ENCODE measurements at regions not wholly inside any gene's neighbourhood (a gene's known extent, or its start where the extent isn't known, plus 50 kb on each side); places are given as distances from the start of the nearest gene placed in this dataset.

- TF ChIP-seq, protein P1, sequence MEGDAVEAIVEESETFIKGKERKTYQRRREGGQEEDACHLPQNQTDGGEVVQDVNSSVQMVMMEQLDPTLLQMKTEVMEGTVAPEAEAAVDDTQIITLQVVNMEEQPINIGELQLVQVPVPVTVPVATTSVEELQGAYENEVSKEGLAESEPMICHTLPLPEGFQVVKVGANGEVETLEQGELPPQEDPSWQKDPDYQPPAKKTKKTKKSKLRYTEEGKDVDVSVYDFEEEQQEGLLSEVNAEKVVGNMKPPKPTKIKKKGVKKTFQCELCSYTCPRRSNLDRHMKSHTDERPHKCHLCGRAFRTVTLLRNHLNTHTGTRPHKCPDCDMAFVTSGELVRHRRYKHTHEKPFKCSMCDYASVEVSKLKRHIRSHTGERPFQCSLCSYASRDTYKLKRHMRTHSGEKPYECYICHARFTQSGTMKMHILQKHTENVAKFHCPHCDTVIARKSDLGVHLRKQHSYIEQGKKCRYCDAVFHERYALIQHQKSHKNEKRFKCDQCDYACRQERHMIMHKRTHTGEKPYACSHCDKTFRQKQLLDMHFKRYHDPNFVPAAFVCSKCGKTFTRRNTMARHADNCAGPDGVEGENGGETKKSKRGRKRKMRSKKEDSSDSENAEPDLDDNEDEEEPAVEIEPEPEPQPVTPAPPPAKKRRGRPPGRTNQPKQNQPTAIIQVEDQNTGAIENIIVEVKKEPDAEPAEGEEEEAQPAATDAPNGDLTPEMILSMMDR (IDR thresholded peaks at IDR 0.05; ENCODE audit: low read length), result no peak
- no peak for TF ChIP-seq EZH2 (optimal IDR thresholded peaks at IDR 0.05; ENCODE audit: low read depth, low read length)
- no peak for TF ChIP-seq EZH2phosphoT487 (IDR thresholded peaks at IDR 0.05; ENCODE audit: low read length)
Measured at GRCh38 chr5:57824623-57825022, 342.0 kb upstream of the ACTBL2 start.

Measured in MM.1S (cell line).